ENCODE measurements at regions not wholly inside any gene's neighbourhood (a gene's known extent, or its start where the extent isn't known, plus 50 kb on each side); places are given as distances from the start of the nearest gene placed in this dataset.

- Histone ChIP-seq H3K4me1 (ENCODE audit: insufficient read depth, low read length, poor library complexity, severe bottlenecking) (no peaks in the 10 kb centered on the region), H3K4me3 (ENCODE audit: low read depth, low read length, poor library complexity, severe bottlenecking) (no peak overlapping the region), H2AFZ (ENCODE audit: low read length) (no peak overlapping the region), H3K79me2 (ENCODE audit: insufficient read depth, low read depth, low read length) (no peaks in the 10 kb centered on the region), H3K4me2 (ENCODE audit: low read length) (no peak overlapping the region), H3K36me3 (ENCODE audit: insufficient read depth, low read length) (no peaks in the 10 kb centered on the region), H3K9me3 (ENCODE audit: low read length) (no peaks in the 10 kb centered on the region), H3K27ac (ENCODE audit: low read depth, low read length, poor library complexity, severe bottlenecking) (no peak overlapping the region), H4K20me1 (ENCODE audit: insufficient read depth, low read length) (no peaks in the 10 kb centered on the region), H3K9me2 (ENCODE audit: insufficient read depth, low read length) (no peaks in the 10 kb centered on the region)
- no TSS peak for BruUV-seq (replicated peaks)
- POLR2A ChIA-PET, result no interaction called here
- no peak for DNase-seq (ENCODE audit: low spot score)
- intact Hi-C loops (cut with micrococcal nuclease; ENCODE audit: unreplicated experiment), result no loop called here
- CTCF ChIA-PET (ENCODE audit: unreplicated experiment), result no interaction called here
- TF ChIP-seq EZH2phosphoT487 (IDR thresholded peaks at IDR 0.05; ENCODE audit: borderline replicate concordance, low read depth, low read length), result no peak
- TF ChIP-seq CTCF (conservative IDR thresholded peaks at IDR 0.05; ENCODE audit: low read length), result no peak
Observed at GRCh38 chr2:114265261-114265660, 177.2 kb upstream of the DPP10 start.

GRCh38 chr2:114274957-114275356 lies 167.5 kb upstream of the DPP10 start:
- no peaks in the 10 kb centered on the region for H3K4me1 ChIP-seq (ENCODE audit: insufficient read depth, low read length, poor library complexity, severe bottlenecking)
- no peaks in the 10 kb centered on the region; the same call in 1 of the 2 replicates for H3K9me3 ChIP-seq (ENCODE audit: low read length)
- no TSS peak for BruUV-seq (replicated peaks)
- no peak overlapping the region for H3K4me2 ChIP-seq (ENCODE audit: low read length)
- H4K20me1 ChIP-seq (ENCODE audit: insufficient read depth, low read length), result no peaks in the 10 kb centered on the region
- intact Hi-C loops (cut with micrococcal nuclease; ENCODE audit: unreplicated experiment), result no loop called here
- no peaks in the 10 kb centered on the region for H3K79me2 ChIP-seq (ENCODE audit: insufficient read depth, low read depth, low read length)
- H3K9me2 ChIP-seq (ENCODE audit: insufficient read depth, low read length), result no peaks in the 10 kb centered on the region
- ChIA-PET CTCF (ENCODE audit: unreplicated experiment) (no interaction called here), POLR2A (no interaction called here)
- H3K4me3 ChIP-seq (ENCODE audit: low read depth, low read length, poor library complexity, severe bottlenecking), result no peak overlapping the region
- no peak for TF ChIP-seq EZH2phosphoT487 (IDR thresholded peaks at IDR 0.05; ENCODE audit: borderline replicate concordance, low read depth, low read length)
- TF ChIP-seq CTCF (conservative IDR thresholded peaks at IDR 0.05; ENCODE audit: low read length), result no peak
- H3K36me3 ChIP-seq (ENCODE audit: insufficient read depth, low read length), result no peaks in the 10 kb centered on the region
- DNase-seq (ENCODE audit: low spot score), result no peak
- no peak overlapping the region for H2AFZ ChIP-seq (ENCODE audit: low read length)
- H3K27ac ChIP-seq (ENCODE audit: low read depth, low read length, poor library complexity, severe bottlenecking), result no peak overlapping the region

- no peaks in the 10 kb centered on the region for H4K20me1 ChIP-seq (ENCODE audit: insufficient read depth, low read length)
- no peak overlapping the region for H2AFZ ChIP-seq (ENCODE audit: low read length)
- BruUV-seq (replicated peaks), result no TSS peak
- intact Hi-C loops (cut with micrococcal nuclease; ENCODE audit: unreplicated experiment), result no loop called here
- ChIA-PET CTCF (ENCODE audit: unreplicated experiment) (no interaction called here), POLR2A (no interaction called here)
- H3K9me3 ChIP-seq (ENCODE audit: low read length), result peaks cover 3% of the 10 kb centered on the region; the same call in 1 of the 2 replicates
- TF ChIP-seq EZH2phosphoT487 (IDR thresholded peaks at IDR 0.05; ENCODE audit: borderline replicate concordance, low read depth, low read length) (no peak), CTCF (conservative IDR thresholded peaks at IDR 0.05; ENCODE audit: low read length) (no peak)
- no peaks in the 10 kb centered on the region for H3K4me1 ChIP-seq (ENCODE audit: insufficient read depth, low read length, poor library complexity, severe bottlenecking)
- H3K27ac ChIP-seq (ENCODE audit: low read depth, low read length, poor library complexity, severe bottlenecking), result no peak overlapping the region
- no peaks in the 10 kb centered on the region for H3K36me3 ChIP-seq (ENCODE audit: insufficient read depth, low read length)
- H3K4me3 ChIP-seq (ENCODE audit: low read depth, low read length, poor library complexity, severe bottlenecking), result no peak overlapping the region
- H3K79me2 ChIP-seq (ENCODE audit: insufficient read depth, low read depth, low read length), result no peaks in the 10 kb centered on the region
- H3K9me2 ChIP-seq (ENCODE audit: insufficient read depth, low read length), result no peaks in the 10 kb centered on the region
- no peak for DNase-seq (ENCODE audit: low spot score)
- H3K4me2 ChIP-seq (ENCODE audit: low read length), result no peak overlapping the region
Observed at GRCh38 chr2:114281188-114281587, 161.3 kb upstream of the DPP10 start.

Measured in OCI-LY7 (cell line).